Gastroesophageal sphincter (tissue), 3 donors: ENCODE measurements at regions not wholly inside any gene's neighbourhood (a gene's known extent, or its start where the extent isn't known, plus 50 kb on each side); places are given as distances from the start of the nearest gene placed in this dataset.

Experiments
- CTCF ChIP-seq, 4 experiments: fragments of 200-600 bp in 2 of 4; fragments of 450-650 bp in 2 of 4; sonication (generic) in 1 of 4; IDR thresholded peaks; one replicate each; pipeline ENCODE4 v1.5.1; 2017 to 2019; ENCODE audit warnings: antibody characterized with exemption in 4 of 4, mild to moderate bottlenecking in 2 of 4, moderate library complexity in 2 of 4
- POLR2A ChIP-seq, 2 donors: fragments of 450-650 bp; IDR thresholded peaks; one replicate each; pipeline ENCODE4 v1.6.1; 2017; ENCODE audit warnings: antibody characterized with exemption in 2 of 2, mild to moderate bottlenecking in 2 of 2, moderate library complexity in 1 of 2

GRCh38 chrX:137195296-137195695 lies 161.5 kb upstream of the GPR101 start:
- TF ChIP-seq CTCF (IDR thresholded peaks at IDR 0.05) = no peak
- no peak for TF ChIP-seq POLR2A (IDR thresholded peaks at IDR 0.05)
